DOHH2 (cell line): ENCODE measurements at regions not wholly inside any gene's neighbourhood (a gene's known extent, or its start where the extent isn't known, plus 50 kb on each side); places are given as distances from the start of the nearest gene placed in this dataset.

Source experiments
- H3F3A ChIP-seq: fragments of 200-600 bp; sonication (generic), shearing (Covaris generic); 2 replicates; pipeline ENCODE4 v1.6.0; 2016; ENCODE audit warnings: antibody characterized with exemption, mild to moderate bottlenecking; ENCODE audit not compliant: control insufficient read depth, insufficient read depth
- H3K27ac ChIP-seq: fragments of 200-600 bp; sonication (generic); 2 replicates; pipeline ENCODE4 v1.5.1; 2014; ENCODE audit warnings: low read depth, mild to moderate bottlenecking, low read length, moderate library complexity
- H3K27me3 ChIP-seq: fragments of 200-600 bp; sonication (generic); 2 replicates; pipeline ENCODE4 v1.6.1; 2014; ENCODE audit warnings: mild to moderate bottlenecking, low read length, mixed read lengths; ENCODE audit not compliant: control insufficient read depth
- H3K36me3 ChIP-seq: fragments of 200-600 bp; sonication (generic); 2 replicates; pipeline ENCODE4 v1.6.1; 2014; ENCODE audit warnings: mild to moderate bottlenecking, low read length, moderate library complexity, mixed read lengths; ENCODE audit not compliant: control insufficient read depth
- H3K4me1 ChIP-seq: fragments of 200-600 bp; sonication (generic); 2 replicates; pipeline ENCODE4 v1.6.1; 2014; ENCODE audit warnings: mild to moderate bottlenecking, low read length, mixed read lengths; ENCODE audit not compliant: control insufficient read depth
- H3K4me2 ChIP-seq: fragments of 200-600 bp; sonication (generic); 2 replicates; pipeline ENCODE4 v1.6.0; 2014; ENCODE audit warnings: mild to moderate bottlenecking, low read length, moderate library complexity
- H3K4me3 ChIP-seq: fragments of 200-600 bp; sonication (generic); 2 replicates; pipeline ENCODE4 v1.5.1; 2014; ENCODE audit warnings: mild to moderate bottlenecking, low read length, mixed read lengths
- H3K79me2 ChIP-seq: fragments of 200-600 bp; sonication (generic); 2 replicates; pipeline ENCODE4 v1.6.1; 2014; ENCODE audit warnings: mild to moderate bottlenecking, low read length, mixed read lengths; ENCODE audit not compliant: control insufficient read depth
- H3K9me2 ChIP-seq: fragments of 200-600 bp; sonication (generic); replicated peaks from 2 replicates; pipeline ENCODE4 v1.6.1; 2014; ENCODE audit warnings: mild to moderate bottlenecking, low read length, mixed read lengths; ENCODE audit not compliant: control insufficient read depth
- H3K9me3 ChIP-seq: fragments of 200-600 bp; sonication (generic); 2 replicates; pipeline ENCODE4 v1.6.1; 2014; ENCODE audit warnings: antibody characterized with exemption, low read length, mixed read lengths; ENCODE audit not compliant: control insufficient read depth, insufficient read depth
- H4K20me1 ChIP-seq: fragments of 200-600 bp; sonication (generic); 2 replicates; pipeline ENCODE4 v1.6.0; 2014; ENCODE audit warnings: low read depth, mild to moderate bottlenecking, antibody characterized with exemption, low read length, moderate library complexity; ENCODE audit not compliant: control insufficient read depth, insufficient read depth
- EZH2phosphoT487 ChIP-seq: fragments of 200-600 bp; sonication (generic); IDR thresholded peaks from 2 replicates; pipeline ENCODE4 v1.6.1; 2017; ENCODE audit warnings: borderline replicate concordance, mild to moderate bottlenecking, antibody characterized with exemption, low read length, moderate library complexity, mixed read lengths
- TF ChIP-seq, protein P1 (sequence below): fragments of 200-600 bp; sonication (generic); IDR thresholded peaks from one replicate; pipeline ENCODE4 v1.5.1; 2014; ENCODE audit warnings: antibody characterized with exemption, mild to moderate bottlenecking, low read depth, low read length; ENCODE audit not compliant: poor library complexity, severe bottlenecking

DNA sequence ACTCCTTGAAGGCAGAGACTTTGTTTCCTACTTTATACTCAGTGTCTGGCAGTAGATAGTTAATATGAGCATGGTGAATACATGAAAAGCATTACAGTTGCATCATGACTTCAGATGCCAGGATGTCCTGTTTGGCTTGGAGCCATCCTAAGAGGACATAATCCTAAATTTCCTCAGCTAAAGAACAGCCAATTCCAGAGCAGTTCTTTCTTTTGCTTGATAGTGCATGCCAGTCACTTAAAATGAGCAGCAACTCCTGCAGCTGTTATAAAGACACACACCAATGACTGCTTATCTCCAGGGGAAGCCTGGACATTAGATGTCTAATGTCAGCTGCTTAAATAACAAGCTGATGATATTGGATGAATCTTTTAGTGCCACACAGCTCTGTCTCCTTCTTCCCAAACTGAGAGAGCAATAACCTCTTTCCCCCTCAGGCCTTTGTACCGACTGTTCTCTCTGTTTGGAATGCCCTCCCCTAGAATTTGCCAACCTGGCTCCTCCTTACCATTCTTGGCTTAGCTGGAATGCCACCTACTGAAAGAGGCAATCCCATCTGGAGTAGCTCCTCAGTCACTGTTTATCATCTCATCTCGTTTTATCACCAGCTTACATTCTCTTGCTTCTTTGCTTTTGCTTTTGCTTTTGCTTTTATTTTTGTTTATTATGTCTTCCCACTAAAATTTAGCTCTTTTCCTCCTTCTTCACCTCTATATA lies 100.8 kb upstream of the USP38 start:
- H3F3A ChIP-seq, result no peaks in the 10 kb centered on the region
- no peak overlapping the region for H3K4me2 ChIP-seq
- peaks cover 7% of the 10 kb centered on the region; the same call in 1 of the 2 replicates for H3K27me3 ChIP-seq
- H3K27ac ChIP-seq, result no peak overlapping the region
- no peaks in the 10 kb centered on the region for H3K79me2 ChIP-seq
- H3K4me1 ChIP-seq, result no peaks in the 10 kb centered on the region
- TF ChIP-seq EZH2phosphoT487, result no peak
- TF ChIP-seq, protein P1, sequence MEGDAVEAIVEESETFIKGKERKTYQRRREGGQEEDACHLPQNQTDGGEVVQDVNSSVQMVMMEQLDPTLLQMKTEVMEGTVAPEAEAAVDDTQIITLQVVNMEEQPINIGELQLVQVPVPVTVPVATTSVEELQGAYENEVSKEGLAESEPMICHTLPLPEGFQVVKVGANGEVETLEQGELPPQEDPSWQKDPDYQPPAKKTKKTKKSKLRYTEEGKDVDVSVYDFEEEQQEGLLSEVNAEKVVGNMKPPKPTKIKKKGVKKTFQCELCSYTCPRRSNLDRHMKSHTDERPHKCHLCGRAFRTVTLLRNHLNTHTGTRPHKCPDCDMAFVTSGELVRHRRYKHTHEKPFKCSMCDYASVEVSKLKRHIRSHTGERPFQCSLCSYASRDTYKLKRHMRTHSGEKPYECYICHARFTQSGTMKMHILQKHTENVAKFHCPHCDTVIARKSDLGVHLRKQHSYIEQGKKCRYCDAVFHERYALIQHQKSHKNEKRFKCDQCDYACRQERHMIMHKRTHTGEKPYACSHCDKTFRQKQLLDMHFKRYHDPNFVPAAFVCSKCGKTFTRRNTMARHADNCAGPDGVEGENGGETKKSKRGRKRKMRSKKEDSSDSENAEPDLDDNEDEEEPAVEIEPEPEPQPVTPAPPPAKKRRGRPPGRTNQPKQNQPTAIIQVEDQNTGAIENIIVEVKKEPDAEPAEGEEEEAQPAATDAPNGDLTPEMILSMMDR, result no peak
- H3K36me3 ChIP-seq, result no peaks in the 10 kb centered on the region
- H3K9me3 ChIP-seq, result no peaks in the 10 kb centered on the region
- H4K20me1 ChIP-seq, result no peaks in the 10 kb centered on the region
- no peak overlapping the region for H3K4me3 ChIP-seq
- H3K9me2 ChIP-seq, result no peaks in the 10 kb centered on the region

DNA sequence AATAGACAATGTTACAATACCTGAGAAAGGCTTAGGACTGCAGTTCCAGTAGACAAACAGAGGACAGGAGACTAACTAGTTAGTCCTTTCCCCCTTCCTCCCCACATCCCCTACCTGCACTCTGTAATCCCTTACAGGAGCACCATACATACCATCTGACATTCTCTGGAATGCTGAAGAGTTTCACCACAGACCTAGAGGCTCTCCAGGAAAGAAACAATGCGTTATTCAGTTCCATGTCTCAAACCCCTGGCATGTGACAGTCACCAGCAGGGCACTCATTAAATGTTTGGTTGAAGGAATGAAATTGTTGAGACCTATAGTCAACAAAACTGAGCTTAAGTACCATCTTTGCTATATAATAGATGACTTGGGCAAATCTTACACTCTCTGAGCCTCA lies 100.2 kb upstream of the USP38 start:
- H3K27me3 ChIP-seq, result peaks cover 7% of the 10 kb centered on the region; the same call in 1 of the 2 replicates
- H3K36me3 ChIP-seq, result no peaks in the 10 kb centered on the region
- TF ChIP-seq EZH2phosphoT487, result no peak
- TF ChIP-seq, protein P1, result no peak
- H3K27ac ChIP-seq, result no peak overlapping the region
- no peaks in the 10 kb centered on the region for H3F3A ChIP-seq
- no peaks in the 10 kb centered on the region for H3K9me2 ChIP-seq
- H3K79me2 ChIP-seq, result no peaks in the 10 kb centered on the region
- H3K4me3 ChIP-seq, result no peak overlapping the region
- H4K20me1 ChIP-seq, result no peaks in the 10 kb centered on the region
- no peaks in the 10 kb centered on the region for H3K4me1 ChIP-seq
- no peaks in the 10 kb centered on the region for H3K9me3 ChIP-seq
- H3K4me2 ChIP-seq, result no peak overlapping the region

DNA sequence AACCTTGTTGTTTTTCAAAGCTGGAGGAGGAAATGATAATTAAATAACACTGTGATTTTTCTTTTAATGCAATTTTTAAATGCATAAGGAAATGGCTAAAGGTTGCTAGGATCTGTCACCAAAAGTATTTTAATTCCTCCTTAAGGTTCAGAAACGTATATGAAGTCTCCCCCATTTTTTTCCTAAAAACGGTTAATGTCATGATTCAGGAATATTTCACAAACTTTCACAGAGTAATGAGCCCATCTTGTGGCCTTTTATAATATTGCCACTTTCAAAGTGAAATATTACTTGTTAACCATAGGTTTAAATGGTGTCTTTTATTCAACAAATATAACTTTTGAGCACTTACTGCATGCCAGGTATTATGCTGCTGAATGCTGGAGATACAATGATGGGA lies 99.5 kb upstream of the USP38 start:
- Histone ChIP-seq H3F3A (no peaks in the 10 kb centered on the region), H3K9me2 (no peaks in the 10 kb centered on the region), H3K27me3 (peaks cover 7% of the 10 kb centered on the region; the same call in 1 of the 2 replicates), H4K20me1 (no peaks in the 10 kb centered on the region), H3K4me3 (no peak overlapping the region), H3K27ac (no peak overlapping the region), H3K4me2 (no peak overlapping the region), H3K9me3 (no peaks in the 10 kb centered on the region), H3K79me2 (no peaks in the 10 kb centered on the region), H3K4me1 (no peaks in the 10 kb centered on the region), H3K36me3 (no peaks in the 10 kb centered on the region)
- no peak for TF ChIP-seq EZH2phosphoT487
- TF ChIP-seq, protein P1, result no peak
